Right renal cortex interstitium (tissue), 3 donors: ENCODE measurements at regions not wholly inside any gene's neighbourhood (a gene's known extent, or its start where the extent isn't known, plus 50 kb on each side); places are given as distances from the start of the nearest gene placed in this dataset.
A peak's percentile ranks its signal among the peaks of the same experiment; 100 is the strongest.
"Not testable (repeated sequence)": the region's sequence is repeated elsewhere in the genome, so short reads cannot be mapped to it uniquely, and the experiment has no call there.

Source experiments
- DNase-seq, 3 donors: peaks; one replicate each; pipeline ENCODE4 v3.0.0-alpha.2; 2013; ENCODE audit warnings: low read depth in 3 of 3, low spot score in 2 of 3

- DNase-seq = not testable (repeated sequence)
Measured at GRCh38 chr17:20633268-20634059, 53.9 kb downstream of the CDRT15L2 start.

- DNase-seq = not testable (repeated sequence)
Measured at GRCh38 chr17:20640147-20640546, 60.6 kb downstream of the CDRT15L2 start.

- DNase-seq = not testable (repeated sequence)
Measured at GRCh38 chr17:20646661-20647272, 67.2 kb downstream of the CDRT15L2 start.

DNA sequence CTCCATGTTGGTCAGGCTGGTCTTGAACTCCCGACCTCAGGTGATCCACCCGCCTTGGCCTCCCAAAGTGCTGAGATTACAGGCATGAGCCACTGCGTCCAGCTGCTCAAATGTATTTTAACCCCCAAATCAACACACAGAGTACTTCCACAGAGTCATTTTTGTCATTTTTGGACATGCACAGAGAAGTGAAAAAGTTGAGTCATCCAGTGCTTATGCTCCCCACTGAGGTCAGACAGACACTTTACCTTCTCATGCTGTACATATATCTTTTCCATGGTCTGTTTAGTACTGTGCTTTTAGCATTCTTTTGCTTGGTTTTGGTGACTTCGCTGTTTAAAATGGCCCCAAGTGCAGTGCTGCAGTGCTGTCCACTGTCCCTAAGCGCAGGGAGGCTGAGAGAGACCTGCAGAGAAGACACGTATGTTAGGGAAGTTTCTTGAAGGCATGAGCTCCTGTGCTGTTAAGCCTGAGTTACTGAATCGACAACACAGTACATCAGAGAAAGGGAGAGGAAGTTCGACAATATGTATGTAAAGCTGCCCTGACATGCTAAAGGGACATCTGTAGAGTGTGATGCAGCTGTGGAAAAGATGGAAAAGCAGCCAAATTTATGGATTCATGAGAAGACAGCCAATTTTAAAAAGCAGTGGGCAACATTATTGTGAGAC is 69.7 kb downstream of the CDRT15L2 start:
- not testable (repeated sequence) for DNase-seq

DNA sequence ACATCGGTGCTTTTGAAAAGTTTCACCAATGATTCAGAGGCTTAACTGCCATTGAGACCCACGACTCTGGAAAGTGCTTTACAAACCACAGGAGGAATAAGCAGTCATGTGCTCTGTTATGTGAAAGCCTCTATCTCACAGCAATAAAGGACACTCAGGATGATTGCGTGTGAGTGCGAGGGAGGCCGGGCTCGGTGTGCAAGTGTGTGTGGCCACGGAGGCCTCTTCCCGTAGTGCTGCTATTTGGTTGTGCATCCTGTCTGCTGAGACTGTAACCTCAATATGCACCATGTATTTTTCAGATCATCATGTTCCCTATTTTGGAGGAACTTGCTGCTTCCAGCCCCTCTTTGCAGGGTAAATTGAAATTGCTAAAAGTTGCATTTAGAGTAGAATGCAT is 71.5 kb downstream of the CDRT15L2 start:
- DNase-seq = not testable (repeated sequence)

DNA sequence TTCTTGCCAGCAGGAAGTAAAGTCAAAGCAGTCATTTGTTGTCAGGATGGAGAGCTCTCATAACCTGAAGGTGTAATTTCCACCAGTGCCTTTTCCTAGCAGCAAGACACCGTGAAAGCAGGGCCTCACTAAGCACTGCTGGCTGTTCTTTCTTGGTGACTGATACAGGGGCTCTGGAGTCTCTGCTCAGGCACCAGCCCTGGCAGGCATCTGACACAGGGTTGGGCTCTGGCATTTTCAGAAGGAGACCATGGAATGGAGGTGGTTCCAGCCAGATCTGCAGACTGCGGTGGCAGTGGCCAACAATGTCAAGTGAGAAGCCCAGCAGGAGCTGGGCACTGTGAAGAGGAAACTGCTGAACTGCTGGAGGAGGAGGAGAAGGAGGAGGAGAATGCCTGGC is 72.2 kb downstream of the CDRT15L2 start:
- not testable (repeated sequence) for DNase-seq

DNA sequence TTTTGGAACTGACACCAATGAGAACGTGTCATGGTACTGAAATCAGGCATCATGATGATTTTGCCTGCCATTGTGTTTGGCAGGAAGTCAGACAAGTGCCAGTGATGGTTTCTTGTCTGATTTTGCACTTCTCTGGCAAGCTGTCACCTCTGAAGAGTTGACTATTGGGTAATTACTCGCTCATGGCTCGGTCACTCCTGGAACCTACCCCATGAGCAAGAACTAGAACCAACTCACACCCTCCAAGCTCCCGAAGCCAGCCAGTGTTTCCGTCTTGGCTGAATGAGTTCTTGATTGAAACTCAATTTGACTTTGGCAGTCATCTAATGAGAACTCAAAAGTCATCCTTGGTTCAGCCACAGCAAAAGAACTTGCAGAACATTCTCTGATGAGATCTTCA is 73.9 kb downstream of the CDRT15L2 start:
- not testable (repeated sequence) for DNase-seq

- not testable (repeated sequence) for DNase-seq
Measured at GRCh38 chr17:20654114-20654513, 74.6 kb downstream of the CDRT15L2 start.

GRCh38 chr17:20654575-20654974 is 75.1 kb downstream of the CDRT15L2 start:
- not testable (repeated sequence) for DNase-seq

- DNase-seq = peak in 1 of 3 donors; percentile 20
Measured at GRCh38 chr17:20665103-20665955, 85.8 kb downstream of the CDRT15L2 start.

- not testable (repeated sequence) for DNase-seq
Measured at GRCh38 chr17:20666689-20667088, 87.2 kb downstream of the CDRT15L2 start.

DNA sequence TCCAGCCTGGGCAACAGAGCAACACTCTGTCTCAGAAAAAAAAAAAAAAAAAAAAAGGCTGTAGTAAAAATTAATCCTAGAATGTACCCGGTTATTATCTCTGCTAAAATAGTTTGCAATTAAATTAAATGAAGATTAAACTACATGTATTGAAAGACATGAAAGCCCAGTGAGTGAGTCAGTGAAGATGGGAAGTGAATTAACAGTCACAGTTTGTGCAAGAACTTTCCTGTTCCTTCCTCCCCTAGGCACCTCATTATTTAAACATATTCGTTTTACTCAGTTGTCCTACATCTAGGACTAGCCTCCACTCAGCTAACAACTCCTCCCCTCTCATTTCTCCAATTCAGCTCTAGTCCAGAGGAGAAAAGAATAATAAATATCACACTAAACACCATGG is 88.2 kb downstream of the CDRT15L2 start:
- DNase-seq = not testable (repeated sequence)

- DNase-seq = not testable (repeated sequence)
Measured at GRCh38 chr17:20668316-20668715, 88.8 kb downstream of the CDRT15L2 start.

DNA sequence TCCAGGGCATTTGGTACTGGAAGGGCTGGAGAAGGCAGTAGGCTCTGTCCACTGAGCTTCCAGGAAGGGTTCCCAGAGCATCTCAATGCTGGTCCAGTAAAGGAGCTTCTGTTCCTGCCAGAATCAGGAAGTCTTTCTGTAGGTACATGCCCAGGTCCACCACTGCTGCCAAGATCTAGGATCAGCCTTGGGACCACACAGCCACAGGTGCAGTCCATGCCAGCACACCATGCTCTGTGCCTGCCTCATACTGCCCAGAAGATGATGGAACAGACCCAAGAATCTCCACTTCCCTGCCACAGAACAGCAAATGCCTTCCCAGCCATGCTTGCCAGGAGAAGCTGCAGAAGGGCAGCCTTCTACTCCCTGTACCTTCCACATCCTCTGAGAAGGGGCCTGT is 89.3 kb downstream of the CDRT15L2 start:
- DNase-seq = not testable (repeated sequence)

GRCh38 chr17:20670506-20670905 is 91.0 kb downstream of the CDRT15L2 start:
- not testable (repeated sequence) for DNase-seq

- DNase-seq = not testable (repeated sequence)
Measured at GRCh38 chr17:20674374-20674773, 94.8 kb downstream of the CDRT15L2 start.

DNA sequence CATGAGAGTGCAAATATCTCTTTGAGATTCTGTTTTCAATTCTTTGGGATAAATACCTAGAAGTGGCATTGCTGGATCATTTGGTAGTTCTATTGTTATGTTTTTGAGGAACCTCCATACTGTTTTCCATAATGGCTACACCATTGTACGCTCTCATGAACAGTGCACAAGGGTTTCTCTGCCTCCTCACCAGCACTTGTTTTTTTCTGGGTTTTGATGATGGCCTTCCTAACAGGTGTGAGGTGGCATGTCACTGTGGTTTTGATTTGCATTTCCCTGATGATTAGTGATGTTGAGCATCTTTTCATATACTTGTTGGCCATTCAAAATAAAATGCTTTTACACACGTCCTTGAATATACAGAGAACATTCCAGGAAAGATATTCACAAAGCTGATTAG is 96.2 kb downstream of the CDRT15L2 start:
- DNase-seq = not testable (repeated sequence)

DNA sequence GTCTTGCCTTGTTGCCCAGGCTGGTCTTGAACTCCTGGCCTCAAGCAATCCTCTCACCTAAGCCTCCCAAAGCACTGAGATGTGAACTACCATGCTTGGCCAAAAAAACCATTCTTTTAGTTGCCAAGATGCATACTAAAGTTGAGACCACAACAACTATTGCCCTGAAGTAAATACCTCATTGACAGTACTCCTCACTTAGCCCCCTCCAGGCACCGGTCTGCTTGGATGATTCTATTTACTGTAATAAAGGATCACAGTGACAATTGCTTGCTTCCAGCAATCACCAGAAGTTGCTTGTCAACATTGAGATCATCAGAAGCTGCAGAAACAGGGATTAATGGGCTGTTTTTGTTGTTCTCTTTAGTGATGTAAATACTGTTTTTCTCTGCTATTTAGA is 97.1 kb downstream of the CDRT15L2 start:
- DNase-seq = not testable (repeated sequence)

DNA sequence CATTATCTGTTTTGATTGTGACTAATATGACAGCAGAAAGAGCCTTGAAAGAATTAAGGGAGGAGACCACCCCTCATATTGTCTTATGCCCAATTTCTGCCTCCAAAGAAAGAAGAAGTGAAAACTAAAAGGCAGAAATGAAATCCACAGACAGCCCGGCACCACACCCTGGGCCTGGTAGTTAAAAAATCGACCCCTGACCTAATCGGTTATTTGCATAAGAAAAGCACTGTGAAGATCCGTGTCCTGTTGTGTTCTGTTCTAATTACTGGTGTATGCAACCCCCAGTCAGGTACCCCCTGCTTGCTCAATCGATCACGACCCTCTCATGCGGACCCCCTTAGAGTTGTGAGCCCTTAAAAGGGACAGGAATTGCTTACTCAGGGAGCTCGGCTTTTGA is 97.9 kb downstream of the CDRT15L2 start:
- not testable (repeated sequence) for DNase-seq

DNA sequence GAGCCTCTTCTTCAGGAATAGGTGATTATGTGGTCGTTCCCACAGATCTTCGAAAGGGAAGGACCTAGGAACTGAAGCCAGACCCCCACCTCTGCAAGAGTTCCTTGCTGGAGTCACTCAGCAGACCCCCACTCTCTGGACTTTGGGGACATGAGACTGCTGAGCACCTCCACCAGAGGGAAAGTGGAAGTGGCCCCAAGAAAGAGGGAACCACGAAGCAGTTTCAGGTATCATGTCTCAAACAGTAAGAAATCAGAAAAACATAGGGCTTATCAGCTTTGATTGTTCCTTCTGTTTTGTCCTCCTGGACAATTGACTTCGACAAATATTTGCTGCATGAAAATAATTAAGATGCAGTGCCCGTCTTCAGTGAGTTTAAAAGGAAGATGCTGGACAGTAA is 98.9 kb downstream of the CDRT15L2 start:
- not testable (repeated sequence) for DNase-seq
